K562 (cell line): ENCODE measurements at regions not wholly inside any gene's neighbourhood (a gene's known extent, or its start where the extent isn't known, plus 50 kb on each side); places are given as distances from the start of the nearest gene placed in this dataset.

ENCODE experiments used
- ATAC-seq: fragments of 200-7000 bp; cut with Tn5 transposase; 3 replicates; pipeline ENCODE4 v1.9.1; 2020; ENCODE audit warnings: moderate library complexity
- BruUV-seq: library from RNA; stranded (reverse); fragments of 400-500 nt; replicated peaks from 2 replicates; lab custom pipeline; 2021; lab: Mats Ljungman, UMichigan
- CTCF ChIA-PET: fragments of 300-600 bp; formaldehyde crosslinking; extraction: SDS; loops from one replicate; lab custom pipeline; 2021; ENCODE audit warnings: low intra/inter-chr PET ratio; lab: Yijun Ruan, JAX
- POLR2A ChIA-PET: fragments of 300-600, 350-650 bp; sonication (Branson Sonifier 250); formaldehyde crosslinking; extraction: SDS; loops from one replicate; lab custom pipeline; 2021; ENCODE audit warnings: antibody characterized with exemption, inconsistent platforms; lab: Yijun Ruan, JAX
- DNase-seq, 4 experiments: peaks; one replicate each; pipeline versions ENCODE4 v3.0.0 to v3.0.0-alpha.2; 2011 to 2018; ENCODE audit warnings: low spot score in 3 of 4, mixed read lengths in 3 of 4; ENCODE audit errors: extremely low read depth in 1 of 4
- FAIRE-seq: peaks from 2 replicates; lab custom pipeline; 2011; peaks lifted over from hg19 to GRCh38; lab: Jason Lieb, UNC
- H2AFZ ChIP-seq: 2 replicates; pipeline ENCODE4 v1.6.0; 2011; ENCODE audit warnings: low read depth, low read length, control low read depth, inconsistent platforms
- H3K27ac ChIP-seq: fragments of 200-600 bp; 3 replicates; pipeline ENCODE4 v1.8.0; 2011; ENCODE audit warnings: low read depth, mild to moderate bottlenecking, control low read depth, inconsistent platforms, low read length, moderate library complexity, mixed read lengths; ENCODE audit errors: extremely low read depth
- H3K27me3 ChIP-seq, 2 experiments: fragments of 300-600 bp in 1 of 2; 2 replicates in 1 of 2; 3 replicates in 1 of 2; pipeline versions ENCODE4 v1.6.0 to v1.8.0; 2011; ENCODE audit warnings: inconsistent platforms in 2 of 2, low read length in 2 of 2, mild to moderate bottlenecking in 1 of 2, mixed read lengths in 1 of 2, moderate library complexity in 1 of 2; ENCODE audit not compliant: control insufficient read depth in 2 of 2, insufficient read depth in 2 of 2
- H3K36me3 ChIP-seq: fragments of 300-600 bp; 3 replicates; pipeline ENCODE4 v1.8.0; 2011; ENCODE audit warnings: mild to moderate bottlenecking, low read length, inconsistent platforms; ENCODE audit not compliant: control insufficient read depth, insufficient read depth
- H3K4me1 ChIP-seq, 2 experiments: fragments of 200-600 bp in 1 of 2; replicated peaks in 1 of 2; 2 replicates in 1 of 2; 3 replicates in 1 of 2; pipeline versions ENCODE4 v1.5.1 to v1.8.0; 2011; ENCODE audit warnings: inconsistent platforms in 2 of 2, low read length in 2 of 2, mild to moderate bottlenecking in 1 of 2, mixed read lengths in 1 of 2, moderate library complexity in 1 of 2; ENCODE audit not compliant: control insufficient read depth in 2 of 2, insufficient read depth in 2 of 2
- H3K4me2 ChIP-seq: 2 replicates; pipeline ENCODE4 v1.6.1; 2011; ENCODE audit warnings: low read length, control low read depth, inconsistent platforms, mixed read lengths; ENCODE audit not compliant: insufficient read depth
- H3K4me3 ChIP-seq: fragments of 200-600 bp; sonication (generic), shearing (Covaris generic); 2 replicates; pipeline ENCODE4 v1.5.1; 2016; ENCODE audit warnings: control low read depth, inconsistent platforms
- H3K79me2 ChIP-seq: fragments of 200-600 bp; 3 replicates; pipeline ENCODE4 v1.8.0; 2011; ENCODE audit warnings: low read length, inconsistent platforms; ENCODE audit not compliant: control insufficient read depth, insufficient read depth
- H3K9ac ChIP-seq, 2 experiments: 2 replicates each; pipeline versions ENCODE4 v1.6.0 to v1.6.1; 2011; ENCODE audit warnings: low read depth in 2 of 2, low read length in 2 of 2, control low read depth in 1 of 2, inconsistent platforms in 1 of 2, mild to moderate bottlenecking in 1 of 2, mixed read lengths in 1 of 2; ENCODE audit not compliant: insufficient read depth in 1 of 2
- H3K9me1 ChIP-seq: one replicate; pipeline ENCODE4 v1.6.0; 2011; ENCODE audit warnings: inconsistent platforms, mild to moderate bottlenecking, low read length, moderate library complexity; ENCODE audit not compliant: control insufficient read depth, insufficient read depth
- H3K9me3 ChIP-seq: replicated peaks from 2 replicates; pipeline ENCODE4 v1.5.1; 2011; ENCODE audit warnings: low read depth, low read length, inconsistent platforms; ENCODE audit not compliant: control insufficient read depth, insufficient read depth
- H4K20me1 ChIP-seq: replicated peaks from 2 replicates; pipeline ENCODE4 v1.6.1; 2011; ENCODE audit warnings: low read length, inconsistent platforms, mixed read lengths; ENCODE audit not compliant: control insufficient read depth, insufficient read depth
- ELK3 ChIP-seq: fragments of 450-650 bp; formaldehyde crosslinking; IDR thresholded peaks from 2 replicates; pipeline ENCODE4 v1.4.0; 2020; ENCODE audit warnings: mild to moderate bottlenecking
- HEY1 ChIP-seq: fragments of 250-450 bp; sonication (Bioruptor Pico); IDR thresholded peaks from 2 replicates; pipeline ENCODE4 v1.5.0; 2020; ENCODE audit warnings: mild to moderate bottlenecking, moderate library complexity, borderline replicate concordance
- ILK ChIP-seq: fragments of 450-650 bp; IDR thresholded peaks from 2 replicates; pipeline ENCODE4 v1.6.1; 2016; ENCODE audit warnings: missing genetic modification characterization, low read depth, mild to moderate bottlenecking, missing compliant biosample characterization, moderate library complexity, borderline replicate concordance
- KAT2B ChIP-seq: IDR thresholded peaks from one replicate; pipeline ENCODE4 v1.6.1; 2012; ENCODE audit warnings: low read depth, mild to moderate bottlenecking, control low read depth, inconsistent platforms, low read length, moderate library complexity
- LCOR ChIP-seq: sonication (generic); formaldehyde crosslinking; IDR thresholded peaks from 2 replicates; pipeline ENCODE4 v1.8.0; 2022; ENCODE audit warnings: mild to moderate bottlenecking, missing genetic modification reagents
- PYGO2 ChIP-seq: fragments of 450-650 bp; IDR thresholded peaks from 2 replicates; pipeline ENCODE4 v1.6.1; 2016; ENCODE audit warnings: mild to moderate bottlenecking, missing genetic modification characterization, moderate library complexity, missing compliant biosample characterization
- RAD51 ChIP-seq: fragments of 450-650 bp; IDR thresholded peaks from 2 replicates; pipeline ENCODE4 v1.7.1; 2016; ENCODE audit warnings: low read depth, mild to moderate bottlenecking, borderline replicate concordance
- RBM34 ChIP-seq: fragments of 200-400 bp; formaldehyde crosslinking; IDR thresholded peaks from 2 replicates; pipeline ENCODE4 v1.6.1; 2018; ENCODE audit warnings: low read length, borderline replicate concordance; ENCODE audit not compliant: insufficient read depth
- SMAD2 ChIP-seq: fragments of 150-350 bp; IDR thresholded peaks from 2 replicates; pipeline ENCODE4 v1.6.1; 2014; ENCODE audit warnings: low read depth, mild to moderate bottlenecking, low read length
- SMAD3 ChIP-seq: fragments of 450-650 bp; formaldehyde crosslinking; conservative IDR thresholded peaks from 2 replicates; pipeline ENCODE4 v1.4.0; 2020; ENCODE audit warnings: mild to moderate bottlenecking
- TAF9B ChIP-seq: fragments of 450-650 bp; IDR thresholded peaks from 2 replicates; pipeline ENCODE4 v1.6.1; 2018; ENCODE audit warnings: mild to moderate bottlenecking; ENCODE audit not compliant: partially characterized antibody
- TBP ChIP-seq: optimal IDR thresholded peaks from 2 replicates; pipeline ENCODE3; 2011; ENCODE audit warnings: low read depth, low read length, improper control_type of control experiment
- TCF7L2 ChIP-seq: fragments of 150-350 bp; IDR thresholded peaks from 2 replicates; pipeline ENCODE4 v1.6.1; 2016; ENCODE audit warnings: low read depth, mild to moderate bottlenecking, low read length, moderate library complexity
- VEZF1 ChIP-seq: fragments of 200-800 bp; sonication (Bioruptor generic); IDR thresholded peaks from 2 replicates; pipeline ENCODE4 v1.6.1; 2017; ENCODE audit warnings: missing genetic modification characterization, missing compliant biosample characterization
- ZBTB49 ChIP-seq: sonication (generic); formaldehyde crosslinking; IDR thresholded peaks from 2 replicates; pipeline ENCODE4 v1.8.0; 2022; ENCODE audit warnings: missing genetic modification reagents, mild to moderate bottlenecking, borderline replicate concordance
- ZEB2 ChIP-seq: fragments of 450-650 bp; IDR thresholded peaks from 2 replicates; pipeline ENCODE4 v1.6.1; 2016
- ZNF449 ChIP-seq: fragments of 250-450 bp; sonication (Bioruptor Pico); IDR thresholded peaks from 2 replicates; pipeline ENCODE4 v1.8.0; 2022; ENCODE audit warnings: moderate library complexity, mild to moderate bottlenecking, inconsistent platforms
- WGBS: fragments of 100-300 bp; shearing (Covaris generic); methylation state at CpG from one replicate; pipeline ENCODE4 v1.1.6; 2016; ENCODE audit warnings: low coverage, mixed read lengths; ENCODE audit not compliant: insufficient coverage; ENCODE audit errors: missing lambda C conversion rate; 5-methylcytosine and 5-hydroxymethylcytosine counted together
- in situ Hi-C: fragments of 300-500 bp; cut with MboI; formaldehyde crosslinking; loops from 4 replicates; pipeline ENCODE4 v1.15.0; 2018; ENCODE audit warnings: inconsistent platforms, mixed read lengths
- intact Hi-C: fragments of 100-400 bp; cut with micrococcal nuclease; formaldehyde crosslinking; loops from 2 replicates; pipeline ENCODE4 v1.14.2; 2022

- no peak for TF ChIP-seq TBP
- TF ChIP-seq VEZF1 (CRISPR knock-in tag) = no peak
- no peak for TF ChIP-seq KAT2B
- no peak for TF ChIP-seq RBM34
- TF ChIP-seq TCF7L2 = no peak
- TF ChIP-seq ELK3 (CRISPR knock-in tag) = no peak
- no peak for TF ChIP-seq LCOR (CRISPR knock-in tag)
- TF ChIP-seq HEY1 (CRISPR knock-in tag) = no peak
- TF ChIP-seq RAD51 = no peak
- TF ChIP-seq, all 486 proteins: peak for 0
Measured at GRCh38 chr22:49211176-49211575, 616.5 kb downstream of the BRD1 start (continued).

- no TSS peak for BruUV-seq
- ChIA-PET CTCF (no interaction called here), POLR2A (no interaction called here)
- H3K4me1 ChIP-seq = no peaks in the 10 kb centered on the region
- no peaks in the 10 kb centered on the region for H3K79me2 ChIP-seq
- TF ChIP-seq SMAD2 = no peak
- no peak for TF ChIP-seq ZEB2
- no peak for TF ChIP-seq ZBTB49 (CRISPR knock-in tag)
- no peak for TF ChIP-seq TAF9B
- no peak for TF ChIP-seq ZNF449 (CRISPR knock-in tag)
- no peak for TF ChIP-seq RAD51
- no peak for TF ChIP-seq SMAD3 (CRISPR knock-in tag)
- no peak for TF ChIP-seq PYGO2 (tag)
- no peak for TF ChIP-seq ILK (tag)
- 0% methylated on average over 6 of the region's 6 CpGs for WGBS
- intact Hi-C loops (no loop called here), in situ Hi-C loops (no loop called here)
- H3K27ac ChIP-seq = no peak overlapping the region
- H3K27me3 ChIP-seq = no peaks in the 10 kb centered on the region; a peak in 1 of 5 replicates
- no peak overlapping the region for H3K9ac ChIP-seq
- DNase-seq (no peak), ATAC-seq (no peak), FAIRE-seq (no peak)
- H3K9me1 ChIP-seq = no peaks in the 10 kb centered on the region
- no peaks in the 10 kb centered on the region for H4K20me1 ChIP-seq
- no peak overlapping the region for H2AFZ ChIP-seq
- H3K4me2 ChIP-seq = no peak overlapping the region
- H3K36me3 ChIP-seq = no peaks in the 10 kb centered on the region
- no peak overlapping the region for H3K4me3 ChIP-seq
- H3K9me3 ChIP-seq = no peaks in the 10 kb centered on the region
Measured at GRCh38 chr22:49210606-49211005, 617.1 kb downstream of the BRD1 start.
